K562 (cell line): ENCODE measurements at regions not wholly inside any gene's neighbourhood (a gene's known extent, or its start where the extent isn't known, plus 50 kb on each side); places are given as distances from the start of the nearest gene placed in this dataset.

Experiments
- CREB1 ChIP-seq, 2 experiments: sonication (generic) in 1 of 2; formaldehyde crosslinking in 1 of 2; IDR thresholded peaks; 2 replicates each; pipeline versions ENCODE4 v1.6.1 to v1.8.0; 2012 to 2022; ENCODE audit warnings: inconsistent platforms in 1 of 2, mild to moderate bottlenecking in 1 of 2, missing genetic modification reagents in 1 of 2, moderate library complexity in 1 of 2
- ERF ChIP-seq: fragments of 450-650 bp; formaldehyde crosslinking; IDR thresholded peaks from 2 replicates; pipeline ENCODE4 v1.4.0; 2020; ENCODE audit warnings: mild to moderate bottlenecking, mixed read lengths
- EZH2 ChIP-seq: IDR thresholded peaks from 2 replicates; pipeline ENCODE4 v1.6.1; 2012; ENCODE audit warnings: low read depth, mild to moderate bottlenecking, inconsistent platforms, low read length, borderline replicate concordance
- HOMEZ ChIP-seq: fragments of 250-450 bp; sonication (Bioruptor Pico); IDR thresholded peaks from 2 replicates; pipeline ENCODE4 v1.4.0; 2020; ENCODE audit warnings: mild to moderate bottlenecking, moderate library complexity
- KLF16 ChIP-seq: IDR thresholded peaks from 2 replicates; pipeline ENCODE4 v1.6.1; 2016; ENCODE audit warnings: antibody characterized with exemption
- MEF2D ChIP-seq: conservative IDR thresholded peaks from 2 replicates; pipeline ENCODE4 v1.6.1; 2016; ENCODE audit warnings: low read depth, missing genetic modification characterization, missing compliant biosample characterization
- NFXL1 ChIP-seq: fragments of 450-650 bp; formaldehyde crosslinking; IDR thresholded peaks from 2 replicates; pipeline ENCODE4 v1.4.0; 2021; ENCODE audit warnings: mild to moderate bottlenecking
- POLR2AphosphoS5 ChIP-seq: IDR thresholded peaks from 2 replicates; pipeline ENCODE4 v1.6.1; 2011; ENCODE audit warnings: mild to moderate bottlenecking, low read depth, low read length, moderate library complexity; ENCODE audit not compliant: control insufficient read depth, insufficient read depth
- TF ChIP-seq, protein P1 (sequence below): sonication (generic); formaldehyde crosslinking; IDR thresholded peaks from 2 replicates; pipeline ENCODE4 v1.5.0; 2020; ENCODE audit warnings: missing genetic modification reagents
- TF ChIP-seq, protein P2 (sequence below): fragments of 250-450 bp; sonication (Bioruptor Pico); IDR thresholded peaks from 2 replicates; pipeline ENCODE4 v1.8.0; 2021; ENCODE audit warnings: mild to moderate bottlenecking, moderate library complexity

- no peak for TF ChIP-seq EZH2
- no peak for TF ChIP-seq MEF2D (tag)
- TF ChIP-seq, protein P1, sequence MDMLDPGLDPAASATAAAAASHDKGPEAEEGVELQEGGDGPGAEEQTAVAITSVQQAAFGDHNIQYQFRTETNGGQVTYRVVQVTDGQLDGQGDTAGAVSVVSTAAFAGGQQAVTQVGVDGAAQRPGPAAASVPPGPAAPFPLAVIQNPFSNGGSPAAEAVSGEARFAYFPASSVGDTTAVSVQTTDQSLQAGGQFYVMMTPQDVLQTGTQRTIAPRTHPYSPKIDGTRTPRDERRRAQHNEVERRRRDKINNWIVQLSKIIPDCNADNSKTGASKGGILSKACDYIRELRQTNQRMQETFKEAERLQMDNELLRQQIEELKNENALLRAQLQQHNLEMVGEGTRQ (CRISPR knock-in tag) = no peak
- TF ChIP-seq NFXL1 (CRISPR knock-in tag) = no peak
- no peak for TF ChIP-seq HOMEZ (CRISPR knock-in tag)
- TF ChIP-seq, protein P2, sequence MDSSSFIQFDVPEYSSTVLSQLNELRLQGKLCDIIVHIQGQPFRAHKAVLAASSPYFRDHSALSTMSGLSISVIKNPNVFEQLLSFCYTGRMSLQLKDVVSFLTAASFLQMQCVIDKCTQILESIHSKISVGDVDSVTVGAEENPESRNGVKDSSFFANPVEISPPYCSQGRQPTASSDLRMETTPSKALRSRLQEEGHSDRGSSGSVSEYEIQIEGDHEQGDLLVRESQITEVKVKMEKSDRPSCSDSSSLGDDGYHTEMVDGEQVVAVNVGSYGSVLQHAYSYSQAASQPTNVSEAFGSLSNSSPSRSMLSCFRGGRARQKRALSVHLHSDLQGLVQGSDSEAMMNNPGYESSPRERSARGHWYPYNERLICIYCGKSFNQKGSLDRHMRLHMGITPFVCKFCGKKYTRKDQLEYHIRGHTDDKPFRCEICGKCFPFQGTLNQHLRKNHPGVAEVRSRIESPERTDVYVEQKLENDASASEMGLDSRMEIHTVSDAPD (CRISPR knock-in tag) = no peak
- TF ChIP-seq KLF16 = no peak
- no peak for TF ChIP-seq CREB1 (IDR thresholded peaks at IDR 0.05)
- no peak for TF ChIP-seq CREB1 (CRISPR knock-in tag; IDR thresholded peaks at IDR 0.05)
- no peak for TF ChIP-seq POLR2AphosphoS5
- TF ChIP-seq ERF (CRISPR knock-in tag) = no peak
Measured at GRCh38 chr12:125689576-125690410, 624.6 kb downstream of the AACS start.
